ENCODE measurements at regions not wholly inside any gene's neighbourhood (a gene's known extent, or its start where the extent isn't known, plus 50 kb on each side); places are given as distances from the start of the nearest gene placed in this dataset.

DNA sequence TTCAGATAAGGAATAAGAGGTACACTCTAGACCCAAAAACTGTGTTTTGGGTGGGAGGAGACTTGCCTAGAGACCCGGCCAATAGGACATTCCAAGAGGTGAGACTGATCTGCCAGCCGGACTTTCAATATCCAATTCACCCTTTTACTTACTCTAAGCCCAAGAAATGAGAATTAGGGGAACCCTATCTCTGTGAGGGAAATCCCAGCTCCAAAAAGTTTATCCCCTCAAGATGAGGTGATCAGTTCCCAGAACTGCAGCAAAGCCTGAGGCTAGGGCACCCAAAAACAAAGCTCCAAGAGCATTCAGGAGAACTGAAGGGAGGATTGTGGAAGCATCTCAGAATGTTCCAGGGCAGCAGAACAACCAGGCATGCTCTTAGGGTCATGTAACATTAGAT is 251.7 kb downstream of the PTTG2 start:
- TF ChIP-seq, protein P1, sequence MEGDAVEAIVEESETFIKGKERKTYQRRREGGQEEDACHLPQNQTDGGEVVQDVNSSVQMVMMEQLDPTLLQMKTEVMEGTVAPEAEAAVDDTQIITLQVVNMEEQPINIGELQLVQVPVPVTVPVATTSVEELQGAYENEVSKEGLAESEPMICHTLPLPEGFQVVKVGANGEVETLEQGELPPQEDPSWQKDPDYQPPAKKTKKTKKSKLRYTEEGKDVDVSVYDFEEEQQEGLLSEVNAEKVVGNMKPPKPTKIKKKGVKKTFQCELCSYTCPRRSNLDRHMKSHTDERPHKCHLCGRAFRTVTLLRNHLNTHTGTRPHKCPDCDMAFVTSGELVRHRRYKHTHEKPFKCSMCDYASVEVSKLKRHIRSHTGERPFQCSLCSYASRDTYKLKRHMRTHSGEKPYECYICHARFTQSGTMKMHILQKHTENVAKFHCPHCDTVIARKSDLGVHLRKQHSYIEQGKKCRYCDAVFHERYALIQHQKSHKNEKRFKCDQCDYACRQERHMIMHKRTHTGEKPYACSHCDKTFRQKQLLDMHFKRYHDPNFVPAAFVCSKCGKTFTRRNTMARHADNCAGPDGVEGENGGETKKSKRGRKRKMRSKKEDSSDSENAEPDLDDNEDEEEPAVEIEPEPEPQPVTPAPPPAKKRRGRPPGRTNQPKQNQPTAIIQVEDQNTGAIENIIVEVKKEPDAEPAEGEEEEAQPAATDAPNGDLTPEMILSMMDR (conservative IDR thresholded peaks at IDR 0.05) = no peak
- no peak for TF ChIP-seq ZFX (IDR thresholded peaks at IDR 0.05)
- H3K27ac ChIP-seq = no peak overlapping the region

DNA sequence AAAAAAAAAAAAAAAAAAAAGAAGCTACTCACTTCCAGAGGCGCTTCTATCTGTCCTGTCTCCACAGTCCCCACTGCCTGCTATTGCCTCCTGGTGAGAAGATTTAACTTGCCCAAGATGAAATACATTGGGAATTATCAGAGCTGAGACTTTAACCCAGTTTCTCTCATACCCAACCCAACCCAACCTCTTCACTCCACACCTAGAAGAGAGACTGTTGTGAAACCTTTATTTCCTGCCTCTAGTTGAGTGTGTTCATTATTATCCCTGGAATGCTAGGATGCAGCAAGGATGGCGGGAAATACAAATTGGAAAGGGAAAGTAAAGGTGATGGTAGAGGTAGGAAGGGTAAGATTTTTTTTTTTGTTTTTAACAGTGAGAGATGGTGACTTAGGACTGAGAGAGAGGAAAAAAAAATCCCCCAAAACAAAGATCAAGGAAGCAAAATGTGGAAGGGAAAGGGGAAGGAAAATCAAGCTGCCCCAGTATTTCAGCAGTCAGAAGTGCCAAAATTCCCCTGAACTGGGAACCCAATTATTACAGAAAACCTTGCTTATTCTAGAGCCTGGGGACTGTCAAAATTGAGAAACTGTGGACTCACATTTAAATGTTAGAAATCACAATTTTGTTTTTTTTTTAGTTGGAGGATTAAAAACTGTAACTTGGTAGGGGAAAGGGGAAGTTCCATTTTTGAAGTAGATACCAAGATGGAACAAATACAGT is 253.0 kb downstream of the PTTG2 start:
- H3K27ac ChIP-seq = no peak overlapping the region
- TF ChIP-seq ZFX (IDR thresholded peaks at IDR 0.05) = no peak
- TF ChIP-seq, protein P1 (conservative IDR thresholded peaks at IDR 0.05) = no peak

DNA sequence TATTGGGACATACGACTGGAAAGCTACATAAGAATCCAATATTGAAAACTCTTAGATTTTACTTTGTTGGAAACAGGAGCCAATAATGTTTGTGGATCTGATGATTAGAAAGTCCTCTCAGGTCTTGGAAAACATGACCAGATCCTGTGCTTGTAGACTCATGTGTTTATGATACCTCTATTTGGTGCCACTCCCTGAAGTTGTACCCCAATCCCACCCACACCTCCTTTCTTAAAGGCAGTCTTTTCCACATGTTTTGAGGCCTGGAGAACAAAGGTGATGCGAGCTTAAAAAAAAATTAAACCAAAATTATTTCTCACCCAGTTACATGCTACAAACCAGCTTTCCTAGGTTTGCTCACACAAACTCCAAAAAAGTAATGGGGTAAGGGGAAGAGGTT is 262.7 kb downstream of the PTTG2 start:
- no peak for TF ChIP-seq ZFX (IDR thresholded peaks at IDR 0.05)
- TF ChIP-seq, protein P1 (conservative IDR thresholded peaks at IDR 0.05) = no peak
- H3K27ac ChIP-seq = peak overlapping the region; percentile 12; the same call in 1 of the 2 replicates

DNA sequence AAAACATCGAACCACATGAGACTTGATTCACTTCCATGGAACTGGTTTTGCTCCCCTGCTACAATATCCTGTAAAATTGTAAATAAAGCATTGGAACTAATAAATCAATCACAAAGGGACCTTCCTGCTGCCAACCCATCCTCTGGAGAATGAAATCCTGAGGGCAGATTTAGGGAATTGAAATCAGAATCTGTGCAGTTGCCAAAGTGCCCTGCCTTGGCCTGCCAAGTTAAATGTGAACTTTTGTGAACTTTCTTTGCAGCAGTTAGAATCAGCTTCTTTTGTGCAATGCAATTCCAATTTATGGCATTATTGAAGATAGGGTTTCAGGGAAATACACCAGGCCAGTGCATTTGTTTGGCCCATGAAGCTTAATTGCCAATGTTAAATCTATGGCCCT is 263.1 kb downstream of the PTTG2 start:
- TF ChIP-seq, protein P1 (conservative IDR thresholded peaks at IDR 0.05) = no peak
- TF ChIP-seq ZFX (IDR thresholded peaks at IDR 0.05) = no peak
- peak overlapping the region; percentile 37; the same call in 1 of the 2 replicates for H3K27ac ChIP-seq

DNA sequence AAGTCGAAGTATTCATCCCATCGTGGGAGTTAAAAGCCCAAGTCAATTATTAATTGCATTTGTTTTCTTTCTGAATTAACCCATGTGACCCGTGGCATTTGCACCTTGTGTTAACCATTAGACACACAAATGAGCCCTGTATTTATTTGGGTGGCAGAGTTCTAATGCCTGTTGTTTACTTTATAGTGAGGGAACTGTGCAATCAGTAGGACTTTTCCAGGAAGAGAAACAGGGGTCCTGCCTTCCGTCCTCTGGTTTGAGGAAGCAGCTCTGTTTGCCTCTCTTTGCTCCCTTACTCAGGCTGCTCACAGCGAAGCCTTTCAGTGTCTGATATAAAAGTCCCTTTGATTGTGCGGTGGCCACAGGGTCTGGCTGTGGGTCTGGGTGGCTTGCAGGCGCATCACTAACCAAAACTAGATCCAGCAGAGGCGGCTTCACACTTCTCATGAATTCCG is 263.6 kb downstream of the PTTG2 start:
- TF ChIP-seq ZFX (IDR thresholded peaks at IDR 0.05) = no peak
- TF ChIP-seq, protein P1 (conservative IDR thresholded peaks at IDR 0.05) = no peak
- peak overlapping the region; percentile 37; the same call in 1 of the 2 replicates for H3K27ac ChIP-seq

DNA sequence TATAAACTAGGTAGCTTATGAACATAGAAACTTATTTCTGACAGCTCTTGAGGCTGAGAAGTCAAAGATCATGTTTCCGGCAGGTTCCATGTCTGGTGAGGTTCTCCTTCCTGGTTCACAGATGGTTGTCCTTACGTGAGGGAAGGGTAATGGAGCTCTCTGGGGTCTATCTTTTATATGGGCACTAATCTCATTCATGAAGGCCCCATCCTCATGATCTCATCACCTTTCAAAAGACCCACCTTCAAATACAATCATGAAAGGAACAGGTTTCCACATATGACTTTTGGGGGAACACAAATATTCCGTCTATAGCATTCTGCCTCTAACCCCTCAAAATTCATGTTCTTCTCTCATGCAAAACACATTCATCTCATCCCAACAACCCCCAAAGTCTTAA is 264.7 kb downstream of the PTTG2 start:
- TF ChIP-seq, protein P1 (conservative IDR thresholded peaks at IDR 0.05) = no peak
- no peak for TF ChIP-seq ZFX (IDR thresholded peaks at IDR 0.05)

DNA sequence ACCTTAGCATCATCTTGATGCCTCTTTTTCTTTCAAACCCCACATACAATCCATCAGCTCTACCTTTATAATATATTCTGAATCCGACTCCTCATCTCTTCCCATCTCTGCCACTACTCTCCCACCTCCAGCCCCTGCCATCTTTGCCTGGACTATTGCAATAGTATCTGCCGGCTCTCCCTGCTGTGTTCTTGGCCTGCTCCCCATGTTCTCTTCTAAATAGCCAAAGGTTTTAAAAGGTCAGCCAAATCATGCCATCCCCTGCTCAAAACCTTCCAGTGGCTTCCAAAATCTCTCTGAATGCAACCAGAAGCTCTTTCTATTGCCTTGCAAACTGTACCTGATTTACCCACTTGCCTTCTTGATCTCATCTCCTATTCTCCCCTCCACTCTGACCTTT is 266.0 kb downstream of the PTTG2 start:
- H3K27ac ChIP-seq = no peak overlapping the region
- no peak for TF ChIP-seq ZFX (IDR thresholded peaks at IDR 0.05)
- TF ChIP-seq, protein P1 (conservative IDR thresholded peaks at IDR 0.05) = no peak

More for the DNA sequence above, 264.7 kb downstream of the PTTG2 start:
- no peak overlapping the region for H3K27ac ChIP-seq

All from C4-2B (cell line).